GM21619 (cell line): ENCODE measurements at regions not wholly inside any gene's neighbourhood (a gene's known extent, or its start where the extent isn't known, plus 50 kb on each side); places are given as distances from the start of the nearest gene placed in this dataset.

Source experiments
- ATAC-seq: cut with Tn5 transposase; IDR thresholded peaks from one replicate; pipeline ENCODE4 v1.9.1; 2021; ENCODE audit not compliant: unreplicated experiment

DNA sequence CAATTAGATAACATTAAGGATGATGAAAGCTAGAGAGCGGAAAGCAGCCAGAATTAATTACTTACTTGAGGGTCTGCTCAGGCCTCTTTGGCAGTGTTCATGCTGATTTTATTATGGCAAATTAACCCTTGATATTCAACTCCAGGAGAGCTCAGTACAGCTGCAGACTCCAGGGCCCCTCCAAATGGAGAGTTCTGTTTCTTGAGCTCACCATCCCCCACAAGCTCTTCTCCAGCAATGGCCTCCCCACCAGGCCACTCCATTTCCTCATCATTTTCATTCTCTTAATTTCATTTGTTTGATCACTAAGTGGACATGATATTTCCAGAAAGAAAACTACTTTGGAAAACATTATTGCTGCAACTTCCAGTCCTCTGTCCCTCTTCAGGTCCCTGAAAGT lies 513.3 kb upstream of the NOX3 start:
- no peak for ATAC-seq

DNA sequence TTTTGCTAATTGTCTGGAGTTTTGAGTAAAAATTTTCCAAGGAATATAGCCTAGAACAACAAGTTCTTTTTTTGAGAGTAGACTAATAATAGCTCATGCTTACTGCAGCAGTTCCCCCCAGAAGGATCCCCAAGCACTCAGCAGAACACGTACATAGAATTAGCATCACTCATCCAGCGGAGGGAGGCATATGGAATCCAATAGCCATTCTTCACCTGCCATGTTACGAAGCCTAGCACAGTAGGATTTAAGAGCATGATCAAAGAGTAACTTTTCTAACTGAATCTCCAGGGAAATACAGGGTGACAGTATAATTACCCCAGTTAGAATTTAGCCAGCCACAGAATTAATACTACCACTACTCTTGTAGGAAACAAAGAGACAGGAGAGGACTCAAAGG lies 511.7 kb upstream of the NOX3 start:
- ATAC-seq: no peak

DNA sequence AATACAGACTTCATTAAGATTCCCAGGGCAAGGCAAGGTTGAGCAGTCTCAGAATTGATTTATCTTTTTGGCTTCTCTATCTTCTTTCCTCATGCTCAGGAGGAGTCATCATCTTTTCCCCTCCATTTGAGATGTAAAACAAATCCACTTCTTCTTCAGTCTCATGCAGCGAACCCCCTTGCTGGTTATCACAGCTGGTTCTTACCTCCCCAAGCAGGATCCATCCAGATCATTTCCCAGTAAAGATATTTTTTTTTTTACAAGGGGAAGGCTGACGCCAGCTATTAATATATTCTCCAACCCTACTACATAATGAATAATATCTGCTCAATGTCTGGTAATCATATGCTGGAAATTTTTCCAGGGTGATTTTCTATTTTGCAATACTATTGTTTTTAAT lies 508.9 kb upstream of the NOX3 start:
- no peak for ATAC-seq

DNA sequence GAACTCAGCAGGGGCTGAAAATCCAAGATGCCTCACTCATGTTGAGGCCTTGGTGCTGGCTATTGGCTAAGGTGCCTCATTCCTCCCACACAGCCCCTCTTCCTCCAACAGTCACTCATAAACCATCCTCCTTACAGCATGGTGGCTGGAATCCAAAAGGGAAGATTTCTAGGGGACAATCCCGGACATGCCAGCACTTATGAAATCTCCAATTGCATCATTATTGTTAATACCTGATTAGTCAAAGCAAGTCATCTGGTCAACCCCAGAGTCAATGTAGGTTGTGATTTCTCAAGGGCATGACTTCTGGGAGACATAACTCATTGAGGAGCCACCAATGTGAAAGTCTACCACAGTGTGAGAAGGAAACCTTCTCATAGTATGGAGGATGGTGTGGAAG lies 506.6 kb upstream of the NOX3 start:
- ATAC-seq: no peak

DNA sequence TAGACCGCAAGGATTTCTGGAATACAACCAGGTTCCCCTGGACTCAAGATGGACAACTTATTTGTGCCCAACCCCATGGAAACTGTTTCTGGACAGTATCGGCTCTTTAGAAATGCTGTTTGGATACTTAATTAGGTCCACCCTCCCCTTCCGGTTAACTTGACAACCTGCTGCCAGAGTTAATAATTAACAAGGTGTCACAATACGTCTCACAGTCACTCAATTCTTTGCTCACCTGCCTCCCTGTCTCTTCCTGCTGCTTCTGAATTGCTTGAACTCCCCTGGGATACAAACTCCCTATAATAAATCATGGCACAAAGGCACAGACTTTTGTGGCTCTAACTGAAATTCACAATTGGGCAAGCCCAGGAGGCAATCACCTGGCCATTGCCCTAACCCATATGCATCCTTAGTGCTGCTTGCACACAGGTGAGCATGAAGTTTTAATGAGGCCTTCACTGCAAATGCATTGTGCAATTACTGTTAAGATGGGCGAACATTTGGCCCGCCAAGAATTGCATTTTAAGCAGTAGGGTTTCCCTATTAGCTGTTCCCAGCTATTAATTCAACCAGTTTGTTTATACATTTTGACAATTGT lies 504.4 kb upstream of the NOX3 start:
- ATAC-seq: no peak

DNA sequence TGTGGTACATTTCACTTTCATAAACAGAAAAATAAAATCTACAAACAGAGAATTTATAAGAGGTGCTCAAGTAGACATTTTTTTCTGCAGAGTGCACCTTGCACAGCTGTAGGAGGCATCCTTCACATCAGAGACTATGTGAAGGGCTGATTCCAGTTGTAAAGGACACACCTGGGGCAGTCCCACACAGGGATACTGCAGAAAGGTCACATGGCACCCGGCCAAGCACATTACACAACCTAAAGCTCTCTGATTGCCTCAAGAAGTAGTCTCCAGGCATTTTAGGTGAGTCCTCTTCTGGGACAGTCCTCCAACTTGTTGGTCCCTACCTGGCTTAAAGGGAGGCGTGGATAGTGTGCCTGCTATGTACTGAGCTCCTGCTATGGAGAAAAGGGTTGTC lies 502.9 kb upstream of the NOX3 start:
- no peak for ATAC-seq

DNA sequence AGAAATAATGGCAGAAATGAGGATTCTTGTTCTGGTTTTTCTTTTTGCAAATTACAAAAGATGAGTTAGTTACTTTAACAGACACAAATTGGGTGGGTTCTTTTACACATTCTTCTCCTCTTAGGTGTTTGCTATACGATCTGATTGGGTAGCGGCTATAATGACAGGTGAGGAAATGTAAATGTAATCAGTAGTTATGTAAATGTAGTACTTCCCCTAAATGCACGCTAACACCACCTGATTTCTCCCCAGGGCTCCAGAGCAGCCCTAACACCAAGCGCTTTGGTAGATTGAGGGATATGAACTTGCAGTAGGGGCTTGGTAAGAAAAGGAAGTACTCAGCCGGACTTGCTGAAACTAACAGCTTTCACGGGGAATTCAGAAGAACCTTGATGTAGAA lies 499.4 kb upstream of the NOX3 start:
- ATAC-seq: no peak

DNA sequence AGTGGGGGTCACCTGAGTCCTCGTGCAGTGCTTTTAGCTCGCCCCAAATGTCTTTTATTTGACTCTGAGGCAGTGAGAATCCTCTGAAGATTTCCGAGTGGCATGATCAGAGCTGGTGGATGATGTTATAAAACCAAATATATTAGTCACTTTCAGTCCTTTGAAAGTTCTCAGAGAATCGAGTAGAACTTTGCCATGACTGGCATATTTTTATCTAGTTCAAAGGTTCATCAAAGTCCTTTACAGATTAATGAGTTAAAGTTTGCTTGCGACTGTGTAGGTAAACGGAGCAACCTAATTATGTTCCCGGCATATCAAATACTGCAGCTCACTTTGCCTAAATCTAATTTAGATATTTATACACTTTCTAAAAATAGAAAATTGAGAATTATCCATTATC lies 498.5 kb upstream of the NOX3 start:
- ATAC-seq: no peak

DNA sequence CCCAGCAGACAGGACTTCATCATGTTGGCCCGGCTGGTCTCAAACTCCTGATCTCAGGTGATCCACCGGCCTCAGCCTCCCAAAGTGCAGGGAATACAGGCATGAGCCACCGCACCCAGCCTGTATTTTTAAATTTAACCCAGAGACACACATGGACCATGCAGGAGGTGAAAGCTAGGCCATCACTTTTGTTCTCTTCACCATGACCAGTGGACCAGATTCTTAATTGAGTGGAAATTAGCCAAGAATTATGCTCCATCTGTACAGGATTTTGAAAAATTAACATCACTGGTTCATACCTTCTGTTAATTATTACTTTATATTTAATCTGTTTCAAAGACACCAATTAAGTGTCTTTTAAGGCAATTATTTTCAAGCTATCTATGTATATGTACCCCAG lies 493.6 kb upstream of the NOX3 start:
- ATAC-seq: no peak

DNA sequence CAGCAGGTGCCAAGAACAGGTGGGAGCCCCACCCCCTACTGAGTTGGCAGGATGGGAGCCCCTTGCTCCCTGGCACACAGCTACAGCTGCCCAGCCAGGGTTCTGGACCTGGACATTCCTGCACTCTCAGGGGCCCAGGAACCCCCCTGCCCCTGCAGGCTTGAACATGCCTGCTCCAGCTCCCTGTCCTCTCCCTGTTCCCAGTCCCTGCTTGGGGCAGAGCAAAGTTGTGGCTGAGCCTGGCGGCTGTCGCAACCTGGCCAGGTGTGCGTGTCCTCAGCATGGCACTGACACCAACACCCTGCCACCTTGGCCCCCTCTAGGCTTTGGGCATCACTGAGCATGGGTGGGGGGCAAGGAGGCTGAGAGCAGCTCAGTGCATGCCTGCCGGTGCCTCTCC lies 491.2 kb upstream of the NOX3 start:
- ATAC-seq: no peak

DNA sequence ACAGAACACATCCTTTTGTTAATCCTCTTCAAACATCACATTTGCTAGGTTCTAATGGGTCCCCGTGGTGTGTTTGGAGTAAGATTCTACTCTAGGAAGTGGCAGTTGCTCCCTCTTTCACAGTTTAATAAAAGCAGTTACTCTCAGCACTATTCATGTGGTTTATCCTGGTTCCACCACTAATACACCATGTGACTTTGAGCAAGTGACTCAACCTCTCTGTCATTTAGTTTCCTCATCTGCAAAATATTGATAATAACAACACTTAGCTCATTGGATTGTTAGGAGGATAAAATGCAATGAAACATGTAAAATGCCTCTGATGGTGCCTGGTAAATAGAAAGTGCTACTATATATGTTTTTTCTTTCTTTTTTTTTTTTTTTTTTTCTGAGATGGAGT lies 488.0 kb upstream of the NOX3 start:
- ATAC-seq: no peak

DNA sequence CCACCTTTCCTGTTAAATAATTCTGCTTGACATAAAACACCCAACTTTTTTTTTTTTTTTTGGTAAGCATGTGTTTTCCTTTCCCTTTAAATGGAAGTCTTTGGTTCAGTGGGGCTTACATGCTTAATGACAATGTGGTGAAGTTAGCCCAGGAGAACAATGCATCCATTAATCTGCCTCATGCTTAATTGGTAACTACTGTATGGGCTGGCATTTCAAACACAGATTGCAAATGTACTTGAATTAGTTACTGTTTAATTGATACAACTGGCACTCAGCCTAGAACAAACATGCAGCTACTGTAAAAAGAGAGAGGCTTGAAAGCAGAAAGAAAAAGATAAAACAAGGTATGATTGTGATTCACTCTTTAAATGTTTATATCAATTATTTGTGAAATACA lies 483.6 kb upstream of the NOX3 start:
- no peak for ATAC-seq

DNA sequence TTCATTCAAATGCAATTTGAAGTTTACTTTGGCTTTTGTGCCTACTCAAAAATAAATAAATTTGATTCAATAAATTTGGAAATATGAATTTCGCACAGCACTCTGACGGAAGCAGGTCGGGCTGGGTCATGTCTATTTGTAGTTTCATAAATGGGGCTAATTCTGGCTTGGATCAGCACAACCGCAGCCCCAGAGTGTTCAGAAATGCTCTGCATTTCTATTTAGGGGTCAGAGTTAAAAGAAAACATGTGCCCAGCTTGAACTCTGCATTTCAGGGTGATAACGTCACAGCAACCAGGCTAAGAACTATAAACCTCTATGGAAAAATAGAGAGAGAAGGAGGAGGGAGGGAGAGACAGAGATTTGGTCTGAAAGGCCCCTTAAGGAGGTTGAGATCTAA lies 480.9 kb upstream of the NOX3 start:
- ATAC-seq: no peak

DNA sequence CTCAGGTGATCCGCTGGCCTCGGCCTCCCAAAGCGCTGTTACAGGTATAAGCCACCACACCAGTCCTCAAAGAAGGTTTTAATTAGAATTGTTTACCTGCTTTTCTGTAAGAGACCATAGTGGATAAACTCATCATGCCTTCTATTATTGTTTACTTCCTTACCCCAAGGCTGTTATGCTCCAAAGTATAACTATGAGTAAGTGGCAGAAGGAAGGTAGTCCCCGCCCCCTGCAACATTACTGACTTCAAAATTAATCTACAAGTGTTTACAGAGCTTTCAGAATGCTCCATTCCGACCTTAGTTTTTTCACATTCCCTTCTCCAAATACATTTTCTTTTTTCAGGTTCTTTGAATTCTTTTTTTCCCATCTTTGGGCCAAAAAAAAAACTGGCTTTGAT lies 480.5 kb upstream of the NOX3 start:
- no peak for ATAC-seq

DNA sequence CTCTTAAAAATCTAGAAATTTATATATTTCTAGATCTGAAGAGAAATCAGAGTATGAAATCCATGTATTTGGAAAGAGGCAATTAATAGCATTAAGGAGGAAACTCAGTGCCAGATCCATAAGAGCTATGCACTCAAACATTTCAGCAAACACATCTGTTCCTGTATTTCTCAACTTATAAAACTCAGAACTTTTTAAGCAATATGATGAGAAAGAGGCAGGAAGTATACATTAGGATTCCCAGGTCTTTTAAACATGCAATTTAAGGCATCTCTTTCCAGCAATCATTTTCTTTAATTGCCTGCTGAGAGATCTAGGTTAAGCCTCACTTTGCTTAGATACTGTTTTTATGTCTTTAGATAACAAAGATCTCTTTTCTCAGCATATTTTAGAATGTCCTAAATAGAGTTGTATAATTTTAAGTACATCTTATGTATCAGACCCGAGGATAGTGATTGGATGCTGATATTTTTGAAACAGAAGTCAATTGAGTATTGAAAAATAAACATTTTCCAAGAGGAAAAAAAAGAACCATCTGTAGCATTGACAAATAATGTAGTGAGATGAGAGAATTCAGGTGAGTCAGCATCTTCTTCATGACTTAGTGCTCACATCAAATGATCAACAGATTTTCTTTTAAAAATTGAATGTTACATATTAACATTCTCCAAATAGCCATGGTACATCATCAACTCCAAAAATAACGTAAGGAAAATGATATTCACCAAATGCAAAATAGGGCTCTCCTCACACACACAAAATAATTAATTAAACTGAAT lies 461.4 kb upstream of the NOX3 start:
- ATAC-seq: no peak

DNA sequence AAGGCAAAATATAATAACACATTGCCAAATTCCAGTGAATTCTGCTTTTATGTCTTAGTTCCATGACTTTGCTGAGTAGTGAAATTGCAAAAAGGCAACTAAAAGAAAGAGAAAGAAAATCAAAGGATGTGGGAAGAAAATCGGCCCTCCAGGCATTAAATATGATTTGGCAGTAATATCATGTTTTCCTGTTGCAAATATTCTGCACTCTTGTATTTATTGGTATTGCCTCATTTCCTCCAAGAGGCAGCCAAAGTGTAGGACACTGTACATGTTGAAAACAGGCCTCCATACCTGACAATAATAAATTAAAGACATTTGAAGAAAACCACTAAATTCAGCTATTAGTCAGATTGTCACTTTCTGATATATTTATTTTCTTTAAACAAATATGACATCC lies 460.0 kb upstream of the NOX3 start:
- ATAC-seq: no peak

DNA sequence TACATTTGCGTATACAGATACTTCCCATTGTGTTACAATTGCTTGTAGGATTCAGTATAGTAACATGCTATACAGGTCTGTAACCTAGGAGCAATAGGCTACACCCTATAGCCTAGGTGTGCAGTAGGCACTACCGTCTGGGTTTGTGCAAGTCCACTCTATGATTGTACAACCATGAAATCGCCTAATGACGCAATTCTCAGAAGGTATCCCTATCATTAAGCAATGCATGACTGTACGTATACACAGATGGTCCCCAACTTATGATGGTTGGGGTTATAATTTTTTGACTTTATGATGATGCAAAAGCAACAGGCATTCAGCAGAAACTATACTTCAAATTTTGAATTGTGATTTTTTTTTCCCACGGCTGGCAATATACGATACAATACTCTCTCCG lies 458.2 kb upstream of the NOX3 start:
- no peak for ATAC-seq

DNA sequence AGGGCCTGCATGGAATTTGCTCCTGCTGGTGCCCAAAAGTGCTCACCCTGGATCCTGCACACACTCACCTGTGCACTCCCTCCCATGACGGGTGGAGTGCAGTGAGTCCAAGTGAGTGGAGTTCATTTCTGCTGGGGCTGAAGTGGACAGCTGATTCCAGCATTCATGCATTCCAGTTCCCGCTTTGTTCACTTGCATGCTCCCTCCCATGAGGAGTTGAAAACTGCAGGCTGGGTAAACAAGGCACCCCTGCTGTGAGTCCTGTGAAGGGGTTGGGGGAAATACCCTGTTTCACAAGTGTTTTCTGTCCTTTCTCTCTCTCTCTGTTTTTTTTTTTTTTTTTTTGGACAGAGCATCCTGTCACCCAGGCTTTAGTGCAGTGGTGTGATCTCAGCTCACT lies 454.1 kb upstream of the NOX3 start:
- ATAC-seq: no peak

DNA sequence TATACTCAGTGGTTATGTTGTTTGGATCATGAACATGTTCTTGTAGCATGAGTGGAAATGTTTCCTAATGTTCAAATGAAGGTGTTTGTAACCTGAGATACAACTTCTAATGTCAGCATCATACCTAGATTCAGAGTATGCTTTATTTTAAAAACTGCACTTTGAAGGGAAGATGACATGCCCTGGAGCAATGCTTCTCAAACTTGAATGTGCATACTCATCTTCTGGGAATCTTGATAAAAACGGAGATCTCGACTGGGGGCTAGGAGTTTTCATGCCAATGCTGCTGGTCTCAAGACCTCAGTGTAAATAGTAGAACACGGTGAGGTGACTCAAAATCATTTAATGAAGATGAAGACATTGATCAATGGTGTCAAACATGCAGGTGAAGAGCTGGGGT lies 440.0 kb upstream of the NOX3 start:
- no peak for ATAC-seq

DNA sequence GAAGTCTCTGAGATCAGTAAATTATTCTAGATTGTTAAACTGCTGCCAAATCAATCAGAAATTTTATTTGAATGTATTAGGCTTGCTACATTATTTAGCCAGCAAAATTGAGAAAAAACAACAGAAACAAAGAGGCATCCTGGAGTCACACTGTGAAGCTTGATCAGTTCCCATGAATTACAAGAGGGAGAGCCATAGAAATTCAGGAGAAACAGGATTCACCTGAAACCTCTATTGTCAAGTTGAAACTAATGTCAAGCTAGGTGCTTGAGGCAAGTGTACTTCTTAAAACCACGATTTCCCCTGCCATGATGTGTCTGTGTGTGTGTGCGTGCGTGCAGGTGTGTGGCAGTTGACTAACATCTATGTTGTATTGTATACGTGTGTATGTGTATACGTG lies 439.1 kb upstream of the NOX3 start:
- no peak for ATAC-seq

DNA sequence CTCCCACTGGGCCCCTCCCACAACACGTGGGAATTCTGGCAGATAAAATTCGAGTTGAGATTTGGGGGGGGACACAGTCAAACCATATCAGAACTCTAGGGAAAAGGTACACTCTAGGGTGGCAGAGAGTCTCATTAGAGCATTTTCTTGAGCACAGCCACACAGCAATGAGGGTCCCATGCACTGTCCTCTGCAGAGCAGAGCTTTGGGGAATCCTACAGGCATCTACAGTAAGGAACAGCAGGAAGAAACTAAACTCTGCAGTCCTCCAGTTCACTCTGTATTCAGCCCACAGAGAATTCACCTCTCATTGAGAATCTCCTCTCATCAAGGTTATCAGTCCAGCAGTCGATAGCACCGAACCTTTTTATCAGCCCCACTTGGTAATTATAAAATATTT lies 438.6 kb upstream of the NOX3 start:
- no peak for ATAC-seq

DNA sequence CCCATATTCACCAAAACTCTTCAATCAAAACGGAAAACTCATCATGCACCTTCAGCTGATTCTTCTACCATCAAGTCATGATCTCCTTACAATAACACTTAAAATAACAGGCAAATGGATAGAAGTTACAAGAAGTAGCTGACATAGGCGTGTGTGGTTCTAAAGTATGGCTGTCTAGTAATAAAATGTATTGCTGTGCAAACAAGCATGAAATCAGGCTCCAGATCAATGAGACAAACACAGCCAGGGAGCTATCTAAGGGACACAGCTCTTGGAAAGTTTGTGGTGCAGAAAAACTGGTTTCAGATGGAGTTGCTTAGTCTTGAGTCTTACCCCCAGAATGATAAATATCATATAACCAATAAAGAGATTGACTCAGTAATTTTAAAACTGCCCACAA lies 434.8 kb upstream of the NOX3 start:
- no peak for ATAC-seq

DNA sequence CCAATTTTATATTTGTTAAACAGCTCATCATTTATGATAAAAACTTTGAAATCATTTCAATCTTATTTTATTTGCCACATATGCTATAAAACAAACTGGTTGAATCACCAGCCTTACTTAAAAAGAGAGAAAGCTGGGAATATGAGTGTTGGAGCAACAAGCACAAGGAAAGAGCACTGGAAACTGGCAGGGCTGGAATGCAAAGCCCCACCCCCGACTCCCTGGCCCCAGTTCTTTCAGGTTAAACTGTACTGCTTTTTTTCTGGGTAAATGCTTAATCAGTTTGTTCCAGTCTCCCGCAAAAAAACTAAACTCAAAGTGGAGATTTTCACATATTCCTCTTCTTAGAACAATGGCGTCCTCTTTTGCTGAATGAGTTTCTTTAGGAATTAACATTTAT lies 433.8 kb upstream of the NOX3 start:
- ATAC-seq: no peak
